ENCODE measurements at regions not wholly inside any gene's neighbourhood (a gene's known extent, or its start where the extent isn't known, plus 50 kb on each side); places are given as distances from the start of the nearest gene placed in this dataset.

GRCh38 chr4:148986951-148987350, 544.7 kb upstream of the NR3C2 start:
- no peak for TF ChIP-seq PATZ1 (CRISPR knock-in tag; IDR thresholded peaks at IDR 0.05; ENCODE audit: borderline replicate concordance)
- no peak for TF ChIP-seq ZFP3 (CRISPR knock-in tag; IDR thresholded peaks at IDR 0.05)
- no peak for TF ChIP-seq ZNF70 (CRISPR knock-in tag; IDR thresholded peaks at IDR 0.05)
- TF ChIP-seq ISL1 (CRISPR knock-in tag; IDR thresholded peaks at IDR 0.05), result no peak
- ATAC-seq, result no peak

DNA sequence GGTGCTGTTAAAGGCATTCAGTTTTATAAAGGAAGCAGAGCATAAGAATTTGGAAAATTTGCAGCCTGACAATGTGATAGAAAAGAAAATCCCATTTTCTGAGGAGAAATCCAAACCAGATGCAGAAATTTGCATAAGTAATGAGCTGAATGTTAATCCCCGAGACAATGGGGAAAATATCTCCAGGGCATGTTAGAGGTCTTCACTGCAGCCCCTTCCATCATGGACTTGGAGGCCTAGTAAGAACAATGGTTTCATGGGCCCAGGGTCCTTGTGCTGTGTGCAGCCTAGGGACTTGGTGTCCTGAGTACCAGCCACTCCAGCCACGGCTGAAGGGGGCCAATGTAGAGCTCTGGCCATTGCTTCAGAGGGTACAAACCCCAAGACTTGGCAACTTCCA, 542.7 kb upstream of the NR3C2 start:
- ATAC-seq, result no peak
- no peak for TF ChIP-seq PATZ1 (CRISPR knock-in tag; IDR thresholded peaks at IDR 0.05; ENCODE audit: borderline replicate concordance)
- TF ChIP-seq, protein P1, sequence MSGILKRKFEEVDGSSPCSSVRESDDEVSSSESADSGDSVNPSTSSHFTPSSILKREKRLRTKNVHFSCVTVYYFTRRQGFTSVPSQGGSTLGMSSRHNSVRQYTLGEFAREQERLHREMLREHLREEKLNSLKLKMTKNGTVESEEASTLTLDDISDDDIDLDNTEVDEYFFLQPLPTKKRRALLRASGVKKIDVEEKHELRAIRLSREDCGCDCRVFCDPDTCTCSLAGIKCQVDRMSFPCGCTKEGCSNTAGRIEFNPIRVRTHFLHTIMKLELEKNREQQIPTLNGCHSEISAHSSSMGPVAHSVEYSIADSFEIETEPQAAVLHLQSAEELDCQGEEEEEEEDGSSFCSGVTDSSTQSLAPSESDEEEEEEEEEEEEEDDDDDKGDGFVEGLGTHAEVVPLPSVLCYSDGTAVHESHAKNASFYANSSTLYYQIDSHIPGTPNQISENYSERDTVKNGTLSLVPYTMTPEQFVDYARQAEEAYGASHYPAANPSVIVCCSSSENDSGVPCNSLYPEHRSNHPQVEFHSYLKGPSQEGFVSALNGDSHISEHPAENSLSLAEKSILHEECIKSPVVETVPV (CRISPR knock-in tag; IDR thresholded peaks at IDR 0.05), result no peak
- TF ChIP-seq ZC3H10 (CRISPR knock-in tag; IDR thresholded peaks at IDR 0.05), result no peak
- no peak for TF ChIP-seq ISL1 (CRISPR knock-in tag; IDR thresholded peaks at IDR 0.05)

GRCh38 chr4:148982200-148982599, 540.0 kb upstream of the NR3C2 start:
- no peak for TF ChIP-seq GLIS3 (CRISPR knock-in tag; IDR thresholded peaks at IDR 0.05)
- no peak for TF ChIP-seq TOX (CRISPR knock-in tag; IDR thresholded peaks at IDR 0.05; ENCODE audit: borderline replicate concordance)
- no peak for TF ChIP-seq ZNF565 (CRISPR knock-in tag; conservative IDR thresholded peaks at IDR 0.05; ENCODE audit: low read depth)
- no peak for TF ChIP-seq SNAI2 (CRISPR knock-in tag; IDR thresholded peaks at IDR 0.05)
- TF ChIP-seq PATZ1 (CRISPR knock-in tag; IDR thresholded peaks at IDR 0.05; ENCODE audit: borderline replicate concordance), result no peak
- no peak for TF ChIP-seq PPARA (CRISPR knock-in tag; IDR thresholded peaks at IDR 0.05; ENCODE audit: borderline replicate concordance)
- TF ChIP-seq BACH2 (CRISPR knock-in tag; IDR thresholded peaks at IDR 0.05; ENCODE audit: borderline replicate concordance), result no peak
- no peak for ATAC-seq

DNA sequence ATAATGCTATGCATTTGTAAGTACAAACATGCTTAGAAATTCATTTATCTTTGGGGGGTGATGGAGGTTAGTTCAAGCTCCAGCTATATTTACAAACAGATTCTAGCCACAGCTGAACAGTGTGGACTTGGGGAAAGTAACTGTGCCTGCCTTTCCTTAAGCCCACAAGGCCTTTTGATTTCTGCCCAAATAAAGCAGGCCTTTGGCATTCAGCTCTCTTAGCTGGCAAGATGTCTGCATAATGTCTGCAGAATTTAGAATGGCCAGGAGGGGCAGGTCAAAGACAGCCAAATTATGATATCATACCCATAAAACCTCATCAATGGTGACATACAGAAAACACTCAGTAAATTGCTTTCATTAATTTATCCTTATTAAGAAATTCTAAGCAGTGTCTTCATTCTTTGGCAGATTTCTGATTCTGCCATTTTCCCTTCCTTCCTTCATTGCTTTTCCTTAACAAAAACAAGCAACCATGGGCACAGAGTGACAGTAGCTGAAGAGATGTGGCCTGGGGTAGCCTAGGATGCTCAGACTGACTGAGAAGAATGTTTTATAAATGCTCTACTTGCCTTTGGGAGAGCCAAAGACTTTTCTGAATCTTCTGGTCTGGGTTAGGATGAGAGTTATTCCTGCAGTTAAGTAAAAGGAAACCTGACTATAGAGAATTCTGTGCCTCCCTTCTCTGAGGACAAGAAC, 538.7 kb upstream of the NR3C2 start:
- ATAC-seq, result no peak
- no peak for TF ChIP-seq OSR1 (CRISPR knock-in tag; IDR thresholded peaks at IDR 0.05)

- no peak for ATAC-seq
- no peak for TF ChIP-seq TCF4 (CRISPR knock-in tag; IDR thresholded peaks at IDR 0.05; ENCODE audit: borderline replicate concordance)
- TF ChIP-seq PPARA (CRISPR knock-in tag; IDR thresholded peaks at IDR 0.05; ENCODE audit: borderline replicate concordance), result no peak
- TF ChIP-seq, protein P2, sequence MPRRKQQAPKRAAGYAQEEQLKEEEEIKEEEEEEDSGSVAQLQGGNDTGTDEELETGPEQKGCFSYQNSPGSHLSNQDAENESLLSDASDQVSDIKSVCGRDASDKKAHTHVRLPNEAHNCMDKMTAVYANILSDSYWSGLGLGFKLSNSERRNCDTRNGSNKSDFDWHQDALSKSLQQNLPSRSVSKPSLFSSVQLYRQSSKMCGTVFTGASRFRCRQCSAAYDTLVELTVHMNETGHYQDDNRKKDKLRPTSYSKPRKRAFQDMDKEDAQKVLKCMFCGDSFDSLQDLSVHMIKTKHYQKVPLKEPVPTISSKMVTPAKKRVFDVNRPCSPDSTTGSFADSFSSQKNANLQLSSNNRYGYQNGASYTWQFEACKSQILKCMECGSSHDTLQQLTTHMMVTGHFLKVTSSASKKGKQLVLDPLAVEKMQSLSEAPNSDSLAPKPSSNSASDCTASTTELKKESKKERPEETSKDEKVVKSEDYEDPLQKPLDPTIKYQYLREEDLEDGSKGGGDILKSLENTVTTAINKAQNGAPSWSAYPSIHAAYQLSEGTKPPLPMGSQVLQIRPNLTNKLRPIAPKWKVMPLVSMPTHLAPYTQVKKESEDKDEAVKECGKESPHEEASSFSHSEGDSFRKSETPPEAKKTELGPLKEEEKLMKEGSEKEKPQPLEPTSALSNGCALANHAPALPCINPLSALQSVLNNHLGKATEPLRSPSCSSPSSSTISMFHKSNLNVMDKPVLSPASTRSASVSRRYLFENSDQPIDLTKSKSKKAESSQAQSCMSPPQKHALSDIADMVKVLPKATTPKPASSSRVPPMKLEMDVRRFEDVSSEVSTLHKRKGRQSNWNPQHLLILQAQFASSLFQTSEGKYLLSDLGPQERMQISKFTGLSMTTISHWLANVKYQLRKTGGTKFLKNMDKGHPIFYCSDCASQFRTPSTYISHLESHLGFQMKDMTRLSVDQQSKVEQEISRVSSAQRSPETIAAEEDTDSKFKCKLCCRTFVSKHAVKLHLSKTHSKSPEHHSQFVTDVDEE (CRISPR knock-in tag; IDR thresholded peaks at IDR 0.05), result no peak
- no peak for TF ChIP-seq ZC3H10 (CRISPR knock-in tag; IDR thresholded peaks at IDR 0.05)
- no peak for TF ChIP-seq GLIS3 (CRISPR knock-in tag; IDR thresholded peaks at IDR 0.05)
- no peak for TF ChIP-seq CREB5 (CRISPR knock-in tag; IDR thresholded peaks at IDR 0.05; ENCODE audit: low read depth)
- TF ChIP-seq ISL1 (CRISPR knock-in tag; IDR thresholded peaks at IDR 0.05), result no peak
- no peak for TF ChIP-seq ZNF8 (CRISPR knock-in tag; IDR thresholded peaks at IDR 0.05)
- TF ChIP-seq, protein P1 (CRISPR knock-in tag; IDR thresholded peaks at IDR 0.05), result no peak
- no peak for TF ChIP-seq CSDC2 (CRISPR knock-in tag; IDR thresholded peaks at IDR 0.05)
- TF ChIP-seq, protein P3, sequence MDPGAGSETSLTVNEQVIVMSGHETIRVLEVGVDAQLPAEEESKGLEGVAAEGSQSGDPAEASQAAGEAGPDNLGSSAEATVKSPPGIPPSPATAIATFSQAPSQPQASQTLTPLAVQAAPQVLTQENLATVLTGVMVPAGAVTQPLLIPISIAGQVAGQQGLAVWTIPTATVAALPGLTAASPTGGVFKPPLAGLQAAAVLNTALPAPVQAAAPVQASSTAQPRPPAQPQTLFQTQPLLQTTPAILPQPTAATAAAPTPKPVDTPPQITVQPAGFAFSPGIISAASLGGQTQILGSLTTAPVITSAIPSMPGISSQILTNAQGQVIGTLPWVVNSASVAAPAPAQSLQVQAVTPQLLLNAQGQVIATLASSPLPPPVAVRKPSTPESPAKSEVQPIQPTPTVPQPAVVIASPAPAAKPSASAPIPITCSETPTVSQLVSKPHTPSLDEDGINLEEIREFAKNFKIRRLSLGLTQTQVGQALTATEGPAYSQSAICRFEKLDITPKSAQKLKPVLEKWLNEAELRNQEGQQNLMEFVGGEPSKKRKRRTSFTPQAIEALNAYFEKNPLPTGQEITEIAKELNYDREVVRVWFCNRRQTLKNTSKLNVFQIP (CRISPR knock-in tag; IDR thresholded peaks at IDR 0.05; ENCODE audit: borderline replicate concordance, low read depth), result no peak
Measured at GRCh38 chr4:148978301-148978700, 536.1 kb upstream of the NR3C2 start.
